MCF 10A (cell line): ENCODE measurements at regions not wholly inside any gene's neighbourhood (a gene's known extent, or its start where the extent isn't known, plus 50 kb on each side); places are given as distances from the start of the nearest gene placed in this dataset.
"Not testable (repeated sequence)": the region's sequence is repeated elsewhere in the genome, so short reads cannot be mapped to it uniquely, and the experiment has no call there.

Experiments used
- BruUV-seq: library from RNA; stranded (reverse); fragments of 400-500 nt; replicated peaks from 2 replicates; lab custom pipeline; 2021; lab: Mats Ljungman, UMichigan
- CTCF ChIA-PET: fragments of 300-600 bp; sonication (Branson Sonifier 250); formaldehyde crosslinking; extraction: SDS; loops from one replicate; lab custom pipeline; 2021; ENCODE audit warnings: antibody characterized with exemption, inconsistent platforms; lab: Yijun Ruan, JAX
- POLR2A ChIA-PET: fragments of 300-600, 350-650 bp; sonication (Branson Sonifier 250); formaldehyde crosslinking; extraction: SDS; loops from one replicate; lab custom pipeline; 2020; ENCODE audit warnings: antibody characterized with exemption, inconsistent platforms; lab: Yijun Ruan, JAX
- DNase-seq: peaks from one replicate; pipeline ENCODE4 v3.0.0-alpha.2; 2018; ENCODE audit not compliant: unreplicated experiment
- H3K27ac Mint-ChIP-seq: one replicate; pipeline ENCODE4 v1.8.0; 2022; ENCODE audit warnings: mild to moderate bottlenecking, low read depth, mixed read lengths; ENCODE audit not compliant: unreplicated experiment
- H3K27me3 Mint-ChIP-seq: one replicate; pipeline ENCODE4 v1.8.0; 2022; ENCODE audit warnings: mixed read lengths; ENCODE audit not compliant: insufficient read depth, unreplicated experiment
- H3K36me3 Mint-ChIP-seq: one replicate; pipeline ENCODE4 v1.8.0; 2022; ENCODE audit warnings: mild to moderate bottlenecking, moderate library complexity, mixed read lengths; ENCODE audit not compliant: insufficient read depth, unreplicated experiment
- H3K4me1 Mint-ChIP-seq: one replicate; pipeline ENCODE4 v1.8.0; 2022; ENCODE audit warnings: mixed read lengths; ENCODE audit not compliant: insufficient read depth, unreplicated experiment
- H3K4me3 Mint-ChIP-seq: one replicate; pipeline ENCODE4 v1.8.0; 2022; ENCODE audit warnings: mild to moderate bottlenecking, moderate library complexity, mixed read lengths; ENCODE audit not compliant: unreplicated experiment
- H3K9me3 Mint-ChIP-seq: one replicate; pipeline ENCODE4 v1.8.0; 2022; ENCODE audit warnings: mixed read lengths; ENCODE audit not compliant: unreplicated experiment
- CTCF ChIP-seq: fragments of 200-600 bp; IDR thresholded peaks from one replicate; pipeline ENCODE4 v1.8.0; 2022; ENCODE audit warnings: antibody characterized with exemption, mild to moderate bottlenecking; ENCODE audit not compliant: unreplicated experiment
- intact Hi-C: fragments of 100-400 bp; cut with micrococcal nuclease; formaldehyde crosslinking; loops from 2 replicates; pipeline ENCODE4 v1.14.1; 2022

- no peak for DNase-seq
- no TSS peak for BruUV-seq
- ChIA-PET CTCF (no interaction called here), POLR2A (no interaction called here)
- Mint-ChIP-seq H3K4me1 (no peaks in the 10 kb centered on the region), H3K27me3 (no peaks in the 10 kb centered on the region), H3K4me3 (no peak overlapping the region), H3K27ac (no peak overlapping the region), H3K9me3 (peaks cover 28% of the 10 kb centered on the region), H3K36me3 (peaks cover 6% of the 10 kb centered on the region)
- no peak for TF ChIP-seq CTCF
- intact Hi-C loops, result no loop called here
These were observed 171.8 kb upstream of the FGF16 start for GRCh38 chrX:77275392-77275791.

GRCh38 chrX:77276742-77277141, 170.4 kb upstream of the FGF16 start:
- intact Hi-C loops, result no loop called here
- peaks cover 6% of the 10 kb centered on the region for H3K36me3 Mint-ChIP-seq
- BruUV-seq, result no TSS peak
- peaks cover 24% of the 10 kb centered on the region for H3K9me3 Mint-ChIP-seq
- no peak overlapping the region for H3K4me3 Mint-ChIP-seq
- no peak for TF ChIP-seq CTCF
- POLR2A ChIA-PET, result no interaction called here
- no peaks in the 10 kb centered on the region for H3K27me3 Mint-ChIP-seq
- no peak overlapping the region for H3K27ac Mint-ChIP-seq
- no peak for DNase-seq
- CTCF ChIA-PET, result no interaction called here
- no peaks in the 10 kb centered on the region for H3K4me1 Mint-ChIP-seq

GRCh38 chrX:77277911-77278310, 169.3 kb upstream of the FGF16 start:
- Mint-ChIP-seq H3K36me3 (peaks cover 6% of the 10 kb centered on the region), H3K4me3 (no peak overlapping the region), H3K4me1 (no peaks in the 10 kb centered on the region), H3K9me3 (peaks cover 24% of the 10 kb centered on the region), H3K27me3 (no peaks in the 10 kb centered on the region), H3K27ac (no peak overlapping the region)
- no peak for TF ChIP-seq CTCF
- no TSS peak for BruUV-seq
- ChIA-PET POLR2A (no interaction called here), CTCF (interaction anchor here (0.6 kb wide), 1 partner anchor 999 kb away, joined by 3 read pairs; no protein-coding TSS in a partner anchor)
- intact Hi-C loops, result no loop called here
- no peak for DNase-seq

- H3K27ac Mint-ChIP-seq, H3K27me3 Mint-ChIP-seq, BruUV-seq, CTCF ChIA-PET, H3K36me3 Mint-ChIP-seq, H3K4me3 Mint-ChIP-seq, H3K4me1 Mint-ChIP-seq, DNase-seq, POLR2A ChIA-PET, intact Hi-C loops: not testable (repeated sequence)
- peaks cover 33% of the 10 kb centered on the region for H3K9me3 Mint-ChIP-seq
These were observed 167.8 kb upstream of the FGF16 start for GRCh38 chrX:77279373-77279772.

- DNase-seq, result no peak
- ChIA-PET CTCF (no interaction called here), POLR2A (no interaction called here)
- no peaks in the 10 kb centered on the region for H3K36me3 Mint-ChIP-seq
- intact Hi-C loops, result no loop called here
- H3K9me3 Mint-ChIP-seq, result peaks cover 18% of the 10 kb centered on the region
- no peaks in the 10 kb centered on the region for H3K4me1 Mint-ChIP-seq
- no peak overlapping the region for H3K4me3 Mint-ChIP-seq
- no peak overlapping the region for H3K27ac Mint-ChIP-seq
- no peak for TF ChIP-seq CTCF
- no peaks in the 10 kb centered on the region for H3K27me3 Mint-ChIP-seq
- BruUV-seq, result no TSS peak
These were observed 153.7 kb upstream of the FGF16 start for GRCh38 chrX:77293331-77293995.
